WTC11 (cell line): ENCODE measurements at regions not wholly inside any gene's neighbourhood (a gene's known extent, or its start where the extent isn't known, plus 50 kb on each side); places are given as distances from the start of the nearest gene placed in this dataset.

Source experiments
- ATAC-seq: fragments of 200-7000 bp; cut with Tn5 transposase; 2 replicates; pipeline ENCODE4 v1.10.0; 2021; ENCODE audit warnings: mild to moderate bottlenecking, moderate library complexity
- CTCF ChIA-PET: fragments of 300-600 bp; sonication (Branson Sonifier 250); formaldehyde crosslinking; loops from one replicate; lab custom pipeline; 2021; ENCODE audit warnings: antibody characterized with exemption; lab: Charles Lee
- POLR2A ChIA-PET: fragments of 350-600 bp; sonication (Branson Sonifier 250); formaldehyde crosslinking; loops from one replicate; lab custom pipeline; 2021; ENCODE audit warnings: antibody characterized with exemption; lab: Charles Lee
- DNase-seq: peaks from one replicate; pipeline ENCODE4 v3.0.0; 2021; ENCODE audit warnings: low spot score
- H3K27ac Mint-ChIP-seq: 2 replicates; pipeline ENCODE4 v1.8.0; 2021; ENCODE audit warnings: mixed read lengths
- H3K27me3 Mint-ChIP-seq: 2 replicates; pipeline ENCODE4 v1.8.0; 2021; ENCODE audit warnings: low read depth, mild to moderate bottlenecking, moderate library complexity, mixed read lengths
- H3K36me3 Mint-ChIP-seq: 2 replicates; pipeline ENCODE4 v1.8.0; 2021; ENCODE audit warnings: mixed read lengths
- H3K4me1 Mint-ChIP-seq: 2 replicates; pipeline ENCODE4 v1.8.0; 2022; ENCODE audit warnings: mixed read lengths
- H3K4me3 Mint-ChIP-seq: 2 replicates; pipeline ENCODE4 v1.8.0; 2021; ENCODE audit warnings: mild to moderate bottlenecking, moderate library complexity, mixed read lengths
- H3K9me3 Mint-ChIP-seq: 2 replicates; pipeline ENCODE4 v1.8.0; 2021; ENCODE audit warnings: mixed read lengths
- AR ChIP-seq: fragments of 250-450 bp; sonication (Bioruptor Pico); IDR thresholded peaks from 2 replicates; pipeline ENCODE4 v1.9.0; 2021; ENCODE audit warnings: mild to moderate bottlenecking
- ATF2 ChIP-seq: sonication (generic); formaldehyde crosslinking; IDR thresholded peaks from 2 replicates; pipeline ENCODE4 v1.8.1; 2022; ENCODE audit warnings: low read depth, missing genetic modification reagents, borderline replicate concordance
- CTCF ChIP-seq: fragments of 200-600 bp; IDR thresholded peaks from 2 replicates; pipeline ENCODE4 v1.8.0; 2022; ENCODE audit warnings: antibody characterized with exemption
- ERG ChIP-seq: fragments of 250-450 bp; sonication (Bioruptor Pico); IDR thresholded peaks from 2 replicates; pipeline ENCODE4 v1.8.0; 2021; ENCODE audit warnings: mild to moderate bottlenecking
- FOXK1 ChIP-seq: sonication (generic); formaldehyde crosslinking; IDR thresholded peaks from 2 replicates; pipeline ENCODE4 v1.8.0; 2022; ENCODE audit warnings: mild to moderate bottlenecking, moderate library complexity, missing genetic modification reagents
- GTF2I ChIP-seq: fragments of 250-450 bp; sonication (Bioruptor Pico); conservative IDR thresholded peaks from 2 replicates; pipeline ENCODE4 v1.4.0; 2021; ENCODE audit warnings: mild to moderate bottlenecking
- JAZF1 ChIP-seq: fragments of 250-450 bp; sonication (Bioruptor Pico); IDR thresholded peaks from 2 replicates; pipeline ENCODE4 v1.9.0; 2021; ENCODE audit warnings: moderate library complexity, mild to moderate bottlenecking, inconsistent platforms
- KAT7 ChIP-seq: sonication (generic); formaldehyde crosslinking; IDR thresholded peaks from 2 replicates; pipeline ENCODE4 v1.8.1; 2023; ENCODE audit warnings: missing genetic modification reagents, mild to moderate bottlenecking, borderline replicate concordance
- MXD4 ChIP-seq: fragments of 250-450 bp; sonication (Bioruptor Pico); IDR thresholded peaks from 2 replicates; pipeline ENCODE4 v1.8.0; 2021; ENCODE audit warnings: mild to moderate bottlenecking, moderate library complexity, borderline replicate concordance
- MYBL2 ChIP-seq: sonication (generic); formaldehyde crosslinking; IDR thresholded peaks from 2 replicates; pipeline ENCODE4 v1.8.1; 2023; ENCODE audit warnings: mild to moderate bottlenecking, moderate library complexity, missing genetic modification reagents
- NFATC4 ChIP-seq: fragments of 250-450 bp; sonication (Bioruptor Pico); IDR thresholded peaks from 2 replicates; pipeline ENCODE4 v1.9.0; 2021; ENCODE audit warnings: mild to moderate bottlenecking
- NR2C2 ChIP-seq: sonication (generic); formaldehyde crosslinking; IDR thresholded peaks from 2 replicates; pipeline ENCODE4 v1.8.0; 2022; ENCODE audit warnings: mild to moderate bottlenecking, missing genetic modification reagents
- OVOL2 ChIP-seq: fragments of 250-450 bp; sonication (Bioruptor Pico); IDR thresholded peaks from 2 replicates; pipeline ENCODE4 v1.9.0; 2021; ENCODE audit warnings: mild to moderate bottlenecking, borderline replicate concordance
- RELA ChIP-seq: sonication (generic); formaldehyde crosslinking; IDR thresholded peaks from 2 replicates; pipeline ENCODE4 v1.8.1; 2022; ENCODE audit warnings: missing genetic modification reagents, mild to moderate bottlenecking, borderline replicate concordance
- SP1 ChIP-seq: sonication (generic); formaldehyde crosslinking; conservative IDR thresholded peaks from 2 replicates; pipeline ENCODE4 v1.8.1; 2022; ENCODE audit warnings: missing genetic modification reagents
- TCF7 ChIP-seq: sonication (generic); formaldehyde crosslinking; IDR thresholded peaks from 2 replicates; pipeline ENCODE4 v1.8.0; 2022; ENCODE audit warnings: mild to moderate bottlenecking, low read depth, missing genetic modification reagents, moderate library complexity
- ZBTB21 ChIP-seq: sonication (generic); formaldehyde crosslinking; IDR thresholded peaks from 2 replicates; pipeline ENCODE4 v1.8.1; 2023; ENCODE audit warnings: mild to moderate bottlenecking, missing genetic modification reagents, borderline replicate concordance
- ZNF121 ChIP-seq: sonication (generic); formaldehyde crosslinking; IDR thresholded peaks from 2 replicates; pipeline ENCODE4 v1.8.0; 2023; ENCODE audit warnings: missing genetic modification reagents
- ZNF138 ChIP-seq: sonication (generic); formaldehyde crosslinking; conservative IDR thresholded peaks from 2 replicates; pipeline ENCODE4 v1.8.1; 2022; ENCODE audit warnings: mild to moderate bottlenecking, moderate library complexity, missing genetic modification reagents
- ZNF232 ChIP-seq: sonication (generic); formaldehyde crosslinking; IDR thresholded peaks from 2 replicates; pipeline ENCODE4 v1.8.0; 2022; ENCODE audit warnings: mild to moderate bottlenecking, missing genetic modification reagents
- ZNF263 ChIP-seq: sonication (generic); formaldehyde crosslinking; IDR thresholded peaks from 2 replicates; pipeline ENCODE4 v1.8.1; 2022; ENCODE audit warnings: low read depth, mild to moderate bottlenecking, moderate library complexity, missing genetic modification reagents
- ZNF317 ChIP-seq: sonication (generic); formaldehyde crosslinking; IDR thresholded peaks from 2 replicates; pipeline ENCODE4 v1.8.1; 2023; ENCODE audit warnings: low read depth, mild to moderate bottlenecking, moderate library complexity, missing genetic modification reagents, borderline replicate concordance
- ZNF425 ChIP-seq: fragments of 250-450 bp; sonication (Bioruptor Pico); conservative IDR thresholded peaks from 2 replicates; pipeline ENCODE4 v1.9.0; 2021; ENCODE audit warnings: mild to moderate bottlenecking
- ZSCAN18 ChIP-seq: fragments of 250-450 bp; sonication (Bioruptor Pico); IDR thresholded peaks from 2 replicates; pipeline ENCODE4 v2.1.2; 2022; ENCODE audit warnings: mild to moderate bottlenecking, moderate library complexity

GRCh38 chr6:76703786-76704185, 631.3 kb upstream of the IMPG1 start (continued):
- TF ChIP-seq ZNF425 (CRISPR knock-in tag) = no peak
- no peak for TF ChIP-seq ZNF317
- TF ChIP-seq ZNF232 (CRISPR knock-in tag) = no peak
- no peak for TF ChIP-seq ATF2 (CRISPR knock-in tag)
- no peak for TF ChIP-seq KAT7 (CRISPR knock-in tag)

GRCh38 chr6:76703285-76703684, 630.8 kb upstream of the IMPG1 start:
- POLR2A ChIA-PET = no interaction called here
- DNase-seq (no peak), ATAC-seq (no peak)
- CTCF ChIA-PET = no interaction called here
- no peak overlapping the region for H3K27ac Mint-ChIP-seq
- 0 out of 2 replicates have a peak, but pooled peaks cover 5% of the 10 kb centered on the region for H3K36me3 Mint-ChIP-seq
- no peak overlapping the region for H3K4me3 Mint-ChIP-seq
- H3K27me3 Mint-ChIP-seq = peaks cover 31% of the 10 kb centered on the region
- TF ChIP-seq ZNF121 = no peak
- TF ChIP-seq SP1 (CRISPR knock-in tag) = no peak
- no peak for TF ChIP-seq MXD4 (CRISPR knock-in tag)
- TF ChIP-seq AR (CRISPR knock-in tag) = no peak
- TF ChIP-seq OVOL2 (CRISPR knock-in tag) = no peak
- TF ChIP-seq TCF7 (CRISPR knock-in tag) = no peak
- no peak for TF ChIP-seq ZNF138
- no peak for TF ChIP-seq RELA
- no peak for TF ChIP-seq ERG (CRISPR knock-in tag)
- no peak for TF ChIP-seq NFATC4 (CRISPR knock-in tag)
- no peak for TF ChIP-seq JAZF1
- no peak for TF ChIP-seq ZNF263 (CRISPR knock-in tag)
- TF ChIP-seq CTCF = no peak
- TF ChIP-seq ZSCAN18 = no peak
- no peak for TF ChIP-seq MYBL2
- no peak for TF ChIP-seq GTF2I
- no peak for TF ChIP-seq ZBTB21
- TF ChIP-seq FOXK1 = no peak
- no peak for TF ChIP-seq NR2C2
- no peak for TF ChIP-seq ATF2 (CRISPR knock-in tag)
- TF ChIP-seq, all 79 proteins: peak for 0
- Mint-ChIP-seq H3K4me1 (peaks cover 7% of the 10 kb centered on the region; the same call in 1 of the 2 replicates), H3K9me3 (no peaks in the 10 kb centered on the region)
